ENCODE measurements at regions not wholly inside any gene's neighbourhood (a gene's known extent, or its start where the extent isn't known, plus 50 kb on each side); places are given as distances from the start of the nearest gene placed in this dataset.
A peak's percentile ranks its signal among the peaks of the same experiment; 100 is the strongest.

DNA sequence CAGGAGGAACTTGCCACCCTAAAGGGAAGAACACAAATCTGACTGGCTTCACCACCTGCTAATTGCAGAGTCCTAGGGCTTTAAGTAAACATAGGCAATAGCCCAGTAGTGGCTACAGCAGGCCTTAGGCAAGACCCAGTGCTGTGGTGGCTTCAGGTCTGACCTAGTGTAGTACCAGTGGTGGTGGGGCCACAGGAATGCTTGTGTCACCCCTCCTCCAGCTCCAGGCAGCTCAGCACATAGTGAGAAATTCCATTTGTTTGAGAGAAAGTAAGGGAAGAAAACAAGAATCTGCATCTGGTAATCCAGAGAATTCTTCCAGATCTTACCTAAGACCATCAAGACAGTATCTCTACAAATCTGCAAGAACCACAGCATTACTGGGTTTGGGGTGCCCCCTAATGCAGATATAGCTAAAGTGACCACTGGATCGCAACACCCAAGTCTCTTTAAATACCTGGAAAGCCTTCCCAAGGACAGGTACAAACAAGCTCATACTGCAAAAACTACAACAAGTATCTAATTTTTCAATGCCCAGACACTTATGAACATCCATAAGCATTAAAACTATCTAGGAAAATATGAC is 102.6 kb upstream of the TRPM3 start:
- no peaks in the 10 kb centered on the region for H3K23me2 ChIP-seq (ENCODE audit: low read depth, low read length)
- H2BK20ac ChIP-seq (ENCODE audit: low read length) = peak overlapping the region; percentile 5; the same call in 1 of the 2 replicates
- H3K27ac ChIP-seq (ENCODE audit: low read depth, low read length) = no peak overlapping the region
- no peaks in the 10 kb centered on the region for H3K79me1 ChIP-seq (ENCODE audit: low read depth, low read length)
- no peaks in the 10 kb centered on the region for H3K9me3 ChIP-seq (ENCODE audit: insufficient read depth in 2 of 2, low read depth in 1 of 2, low read length in 1 of 2)
- H2AK5ac ChIP-seq (ENCODE audit: low read depth, low read length) = no peak overlapping the region
- no peaks in the 10 kb centered on the region; a peak in 1 of 7 replicates for H3K4me1 ChIP-seq (replicated peaks in 1 of 4; ENCODE audit: control insufficient read depth in 3 of 4, insufficient read depth in 4 of 4, low read length in 3 of 4)
- no peaks in the 10 kb centered on the region for H3K79me2 ChIP-seq (ENCODE audit: control insufficient read depth in 1 of 2, insufficient read depth in 2 of 2, low read length in 2 of 2)
- no peak overlapping the region for H4K91ac ChIP-seq (replicated peaks; ENCODE audit: insufficient read length, low read length)
- H3K36me3 ChIP-seq (ENCODE audit: control insufficient read depth in 2 of 4, insufficient read depth in 4 of 4, low read length in 3 of 4) = no peaks in the 10 kb centered on the region
- no peak overlapping the region for H3K4ac ChIP-seq (replicated peaks; ENCODE audit: insufficient read length, low read depth, low read length)
- H2BK120ac ChIP-seq (replicated peaks; ENCODE audit: low read depth, low read length) = no peak overlapping the region
- no peak overlapping the region for H3K14ac ChIP-seq (ENCODE audit: insufficient read length)
- H3K27me3 ChIP-seq (replicated peaks in 1 of 4; ENCODE audit: control insufficient read depth in 3 of 4, extremely low read depth in 1 of 4, insufficient read depth in 3 of 4, low read length in 3 of 4) = no peaks in the 10 kb centered on the region
- H4K20me1 ChIP-seq (replicated peaks in 1 of 2; ENCODE audit: control insufficient read depth in 1 of 2, insufficient read depth in 2 of 2, low read length in 2 of 2) = no peaks in the 10 kb centered on the region
- H3K4me2 ChIP-seq (ENCODE audit: insufficient read depth in 1 of 2, low read depth in 2 of 2, low read length in 2 of 2) = no peak overlapping the region
- POLR2A ChIA-PET (ENCODE audit: partially characterized antibody) = no interaction called here
- DNase-seq (ENCODE audit: low read depth in 1 of 2, low spot score in 2 of 2) (no peak), FAIRE-seq (peak; percentile 69)
- H2BK5ac ChIP-seq (ENCODE audit: low read depth, low read length) = no peak overlapping the region
- no peak overlapping the region for H4K5ac ChIP-seq (ENCODE audit: insufficient read length, low read depth, low read length)
- H3K23ac ChIP-seq (ENCODE audit: insufficient read length) = no peak overlapping the region
- CTCF ChIA-PET (ENCODE audit: partially characterized antibody) = interaction anchor here (0.7 to 7.5 kb wide), 19 partner anchors 14 to 596 kb away, joined by 3 to 47 read pairs (median 4); no protein-coding TSS in a partner anchor
- H4K8ac ChIP-seq (ENCODE audit: extremely low read depth, insufficient read depth, low read length) = no peak overlapping the region
- 88% methylated on average over 1 of the region's 1 CpG; no CpG with 5 or more reads in 1 of the 2 experiments for whole genome bisulfite sequencing, 2 experiments (ENCODE audit: extremely low coverage in 1 of 2, insufficient coverage in 1 of 2, insufficient read length in 1 of 2, insufficient replicate concordance in 2 of 2, low coverage in 1 of 2, low lambda C conversion rate in 2 of 2, missing lambda C conversion rate in 1 of 2)
- H2BK12ac ChIP-seq (ENCODE audit: low read depth, low read length) = no peak overlapping the region
- no peak overlapping the region for H2BK15ac ChIP-seq (ENCODE audit: low read length)
- H3K9ac ChIP-seq (replicated peaks in 1 of 4; ENCODE audit: extremely low read depth in 1 of 4, low read depth in 3 of 4, low read length in 3 of 4) = no peak overlapping the region
- H3K56ac ChIP-seq (replicated peaks; ENCODE audit: insufficient read length, low read depth, low read length) = no peak overlapping the region
- H2AFZ ChIP-seq (ENCODE audit: low read length) = no peak overlapping the region
- no peak overlapping the region; the same call in 1 of the 2 replicates for H3K18ac ChIP-seq (ENCODE audit: extremely low read depth, low read length)
- H3K4me3 ChIP-seq (ENCODE audit: extremely low read depth in 1 of 4, insufficient read depth in 2 of 4, low read depth in 3 of 4, low read length in 4 of 4) = no peak overlapping the region
- TF ChIP-seq CEBPB (IDR thresholded peaks at IDR 0.05; ENCODE audit: low read depth, low read length) = no peak
- TF ChIP-seq SP2 (IDR thresholded peaks at IDR 0.05; ENCODE audit: low read length) = no peak
- peak; percentile 84 to 88 for TF ChIP-seq RAD21 (IDR thresholded peaks at IDR 0.05 in 1 of 2, conservative IDR thresholded peaks at IDR 0.05 in 1 of 2; ENCODE audit: low read depth in 2 of 2, low read length in 2 of 2)
- TF ChIP-seq ZNF274 (IDR thresholded peaks at IDR 0.05; ENCODE audit: borderline replicate concordance, extremely low read depth, low read length) = no peak
- TF ChIP-seq TAF7 (optimal IDR thresholded peaks at IDR 0.05; ENCODE audit: borderline replicate concordance, low read depth, low read length) = no peak
- no peak for TF ChIP-seq TCF12 (IDR thresholded peaks at IDR 0.05; ENCODE audit: low read depth, low read length)
